ENCODE measurements at regions not wholly inside any gene's neighbourhood (a gene's known extent, or its start where the extent isn't known, plus 50 kb on each side); places are given as distances from the start of the nearest gene placed in this dataset.

GRCh38 chr6:2526766-2527165 lies 224.0 kb downstream of the MYLK4 start:
- 71 to 74% methylated on average over 3 of the region's 3 CpGs for WGBS, 2 donors (ENCODE audit: low coverage in 1 of 2)
- Histone ChIP-seq H3K27me3 (no peaks in the 10 kb centered on the region), H3K4me1 (no peaks in the 10 kb centered on the region), H3K36me3 (no peaks in the 10 kb centered on the region), H3K4me3 (no peak overlapping the region), H3K27ac (no peak overlapping the region), H3K9me3 (peaks cover 0 to 5% (median 0%) of the 10 kb centered on the region in 3 donors)
- no peak for ATAC-seq
- TF ChIP-seq POLR2AphosphoS5 (IDR thresholded peaks at IDR 0.05) = no peak
- TF ChIP-seq EP300 (IDR thresholded peaks at IDR 0.05) = no peak
- no peak for TF ChIP-seq CTCF (IDR thresholded peaks at IDR 0.05)
- no peak for TF ChIP-seq POLR2A (IDR thresholded peaks at IDR 0.05)

- Histone ChIP-seq H3K36me3 (no peaks in the 10 kb centered on the region), H3K4me3 (no peak overlapping the region), H3K4me1 (no peaks in the 10 kb centered on the region), H3K27me3 (no peaks in the 10 kb centered on the region), H3K27ac (no peak overlapping the region), H3K9me3 (peaks cover 0 to 26% (median 0%) of the 10 kb centered on the region in 3 donors)
- ATAC-seq = no peak
- TF ChIP-seq CTCF (IDR thresholded peaks at IDR 0.05) = no peak
- no peak for TF ChIP-seq POLR2A (IDR thresholded peaks at IDR 0.05)
- no peak for TF ChIP-seq POLR2AphosphoS5 (IDR thresholded peaks at IDR 0.05)
- no peak for TF ChIP-seq EP300 (IDR thresholded peaks at IDR 0.05)
These were observed 226.6 kb downstream of the MYLK4 start for GRCh38 chr6:2524090-2524489.

- no peak for TF ChIP-seq POLR2A (IDR thresholded peaks at IDR 0.05)
- TF ChIP-seq POLR2AphosphoS5 (IDR thresholded peaks at IDR 0.05) = no peak
- TF ChIP-seq CTCF (IDR thresholded peaks at IDR 0.05) = no peak
- no peak for TF ChIP-seq EP300 (IDR thresholded peaks at IDR 0.05)
- H3K27me3 ChIP-seq = no peaks in the 10 kb centered on the region
- no peak overlapping the region for H3K27ac ChIP-seq
- WGBS, 2 donors (ENCODE audit: low coverage in 1 of 2) = 49 to 63% methylated on average over 3 of the region's 3 CpGs
- H3K4me1 ChIP-seq = no peaks in the 10 kb centered on the region
- peaks cover 0 to 27% (median 0%) of the 10 kb centered on the region in 3 donors for H3K9me3 ChIP-seq
- no peaks in the 10 kb centered on the region for H3K36me3 ChIP-seq
- ATAC-seq = no peak
- no peak overlapping the region for H3K4me3 ChIP-seq
These were observed 227.7 kb downstream of the MYLK4 start for GRCh38 chr6:2523061-2523460.

- 53 to 66% methylated on average over 7 of the region's 7 CpGs for WGBS, 2 donors (ENCODE audit: low coverage in 1 of 2)
- H3K4me3 ChIP-seq = no peak overlapping the region
These were observed 228.2 kb downstream of the MYLK4 start for GRCh38 chr6:2522521-2522920.

More at GRCh38 chr6:2522521-2522920, 228.2 kb downstream of the MYLK4 start:
- no peak for ATAC-seq
- Histone ChIP-seq H3K4me1 (no peaks in the 10 kb centered on the region), H3K27me3 (no peaks in the 10 kb centered on the region), H3K36me3 (no peaks in the 10 kb centered on the region), H3K27ac (no peak overlapping the region), H3K9me3 (peaks cover 0 to 27% (median 0%) of the 10 kb centered on the region in 3 donors)
- TF ChIP-seq POLR2A (IDR thresholded peaks at IDR 0.05) (no peak), POLR2AphosphoS5 (IDR thresholded peaks at IDR 0.05) (no peak), CTCF (IDR thresholded peaks at IDR 0.05) (no peak), EP300 (IDR thresholded peaks at IDR 0.05) (no peak)

Measured in gastroesophageal sphincter (tissue), 4 donors.